ENCODE measurements at regions not wholly inside any gene's neighbourhood (a gene's known extent, or its start where the extent isn't known, plus 50 kb on each side); places are given as distances from the start of the nearest gene placed in this dataset.

DNA sequence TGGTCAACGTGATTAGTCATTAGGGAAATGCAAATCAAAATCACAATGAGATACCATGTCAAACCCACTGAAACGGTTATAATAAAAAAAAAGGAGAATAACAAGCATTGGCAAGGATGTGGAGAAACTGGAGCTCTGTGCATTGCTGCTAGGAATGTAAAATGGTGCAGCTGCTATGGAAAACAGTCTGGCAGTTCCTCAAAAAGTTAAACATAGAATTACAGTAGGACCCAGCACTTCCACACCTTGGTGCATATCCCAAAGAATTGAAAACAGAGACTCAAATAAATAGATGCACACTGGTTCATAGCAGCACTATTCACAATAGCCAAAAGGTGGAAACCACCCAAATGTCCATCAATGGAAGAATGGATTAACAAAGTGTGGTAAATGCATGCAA, 201.5 kb upstream of the TUT7 start:
- no peak overlapping the region for H3K4me3 Mint-ChIP-seq
- H3K9me3 Mint-ChIP-seq: no peaks in the 10 kb centered on the region
- H3K36me3 Mint-ChIP-seq (ENCODE audit: low read depth): no peaks in the 10 kb centered on the region
- no peak for DNase-seq
- TF ChIP-seq, protein P1, sequence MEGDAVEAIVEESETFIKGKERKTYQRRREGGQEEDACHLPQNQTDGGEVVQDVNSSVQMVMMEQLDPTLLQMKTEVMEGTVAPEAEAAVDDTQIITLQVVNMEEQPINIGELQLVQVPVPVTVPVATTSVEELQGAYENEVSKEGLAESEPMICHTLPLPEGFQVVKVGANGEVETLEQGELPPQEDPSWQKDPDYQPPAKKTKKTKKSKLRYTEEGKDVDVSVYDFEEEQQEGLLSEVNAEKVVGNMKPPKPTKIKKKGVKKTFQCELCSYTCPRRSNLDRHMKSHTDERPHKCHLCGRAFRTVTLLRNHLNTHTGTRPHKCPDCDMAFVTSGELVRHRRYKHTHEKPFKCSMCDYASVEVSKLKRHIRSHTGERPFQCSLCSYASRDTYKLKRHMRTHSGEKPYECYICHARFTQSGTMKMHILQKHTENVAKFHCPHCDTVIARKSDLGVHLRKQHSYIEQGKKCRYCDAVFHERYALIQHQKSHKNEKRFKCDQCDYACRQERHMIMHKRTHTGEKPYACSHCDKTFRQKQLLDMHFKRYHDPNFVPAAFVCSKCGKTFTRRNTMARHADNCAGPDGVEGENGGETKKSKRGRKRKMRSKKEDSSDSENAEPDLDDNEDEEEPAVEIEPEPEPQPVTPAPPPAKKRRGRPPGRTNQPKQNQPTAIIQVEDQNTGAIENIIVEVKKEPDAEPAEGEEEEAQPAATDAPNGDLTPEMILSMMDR (IDR thresholded peaks at IDR 0.05): no peak
- ChIA-PET CTCF (no interaction called here), POLR2A (no interaction called here)
- H3K27ac Mint-ChIP-seq: no peak overlapping the region
- H3K4me1 Mint-ChIP-seq: no peaks in the 10 kb centered on the region
- intact Hi-C loops (cut with micrococcal nuclease): no loop called here
- no peak for ATAC-seq (ENCODE audit: low read depth)
- peaks cover 10% of the 10 kb centered on the region for H3K27me3 Mint-ChIP-seq

DNA sequence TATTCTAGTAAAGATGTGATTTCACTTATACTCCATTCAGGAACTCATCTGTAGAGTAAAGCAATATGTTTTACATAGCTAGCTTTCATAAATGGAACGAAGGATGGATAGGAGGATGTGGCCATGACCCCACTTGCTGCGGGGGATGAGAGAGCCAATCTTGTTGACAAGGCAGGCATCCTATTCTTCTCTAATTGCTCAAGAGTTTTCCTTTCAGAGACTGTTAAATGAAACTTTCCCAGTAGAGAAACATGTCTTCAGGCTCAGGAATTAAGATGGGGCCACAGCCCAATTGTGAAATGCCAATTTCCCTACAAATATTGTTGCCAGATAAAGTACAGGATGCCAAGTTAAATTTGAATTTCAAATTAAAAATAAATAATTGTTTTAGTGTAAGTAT, 196.2 kb upstream of the TUT7 start:
- DNase-seq (no peak), ATAC-seq (ENCODE audit: low read depth) (no peak)
- intact Hi-C loops (cut with micrococcal nuclease): no loop called here
- no peaks in the 10 kb centered on the region for H3K36me3 Mint-ChIP-seq (ENCODE audit: low read depth)
- CTCF ChIA-PET: no interaction called here
- H3K4me3 Mint-ChIP-seq: no peak overlapping the region
- peaks cover 12% of the 10 kb centered on the region for H3K27me3 Mint-ChIP-seq
- POLR2A ChIA-PET: no interaction called here
- H3K27ac Mint-ChIP-seq: no peak overlapping the region
- H3K4me1 Mint-ChIP-seq: no peaks in the 10 kb centered on the region
- no peaks in the 10 kb centered on the region for H3K9me3 Mint-ChIP-seq
- TF ChIP-seq, protein P1 (IDR thresholded peaks at IDR 0.05): no peak

GRCh38 chr9:86549920-86550319, 195.7 kb upstream of the TUT7 start:
- intact Hi-C loops (cut with micrococcal nuclease): loop anchor here (10.0 kb wide), 1 partner anchor 65 kb away; no protein-coding TSS in a partner anchor
- no peaks in the 10 kb centered on the region for H3K4me1 Mint-ChIP-seq
- ChIA-PET POLR2A (no interaction called here), CTCF (no interaction called here)
- no peak overlapping the region for H3K4me3 Mint-ChIP-seq
- H3K9me3 Mint-ChIP-seq: no peaks in the 10 kb centered on the region
- no peak overlapping the region for H3K27ac Mint-ChIP-seq
- DNase-seq: no peak
- H3K36me3 Mint-ChIP-seq (ENCODE audit: low read depth): no peaks in the 10 kb centered on the region
- peaks cover 12% of the 10 kb centered on the region for H3K27me3 Mint-ChIP-seq
- ATAC-seq (ENCODE audit: low read depth): no peak
- TF ChIP-seq, protein P1 (IDR thresholded peaks at IDR 0.05): no peak

DNA sequence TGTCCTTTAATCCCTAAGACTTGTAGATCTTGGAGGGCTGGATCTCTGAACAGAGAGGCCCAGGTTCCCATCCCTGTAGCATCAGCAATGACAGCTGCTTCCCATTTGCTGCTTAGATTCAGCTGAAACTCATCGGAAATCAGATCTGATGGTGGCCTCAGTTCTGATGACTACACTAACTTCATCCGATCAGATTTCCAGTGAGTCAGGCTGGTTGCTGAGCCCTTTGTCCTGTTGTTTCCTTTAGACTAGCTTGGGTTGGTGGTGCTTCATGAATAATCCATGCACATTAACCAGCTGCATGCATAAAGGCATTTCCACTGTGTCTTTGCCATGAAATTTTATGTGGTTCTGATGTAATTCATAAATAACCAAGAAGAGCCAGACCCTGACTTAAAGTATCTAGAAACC, 195.2 kb upstream of the TUT7 start:
- H3K9me3 Mint-ChIP-seq: no peaks in the 10 kb centered on the region
- no peaks in the 10 kb centered on the region for H3K36me3 Mint-ChIP-seq (ENCODE audit: low read depth)
- ATAC-seq (ENCODE audit: low read depth) (no peak), DNase-seq (no peak)
- ChIA-PET POLR2A (no interaction called here), CTCF (no interaction called here)
- H3K27me3 Mint-ChIP-seq: peaks cover 10% of the 10 kb centered on the region
- no peak overlapping the region for H3K4me3 Mint-ChIP-seq
- no peaks in the 10 kb centered on the region for H3K4me1 Mint-ChIP-seq
- intact Hi-C loops (cut with micrococcal nuclease): loop anchor here (10.0 kb wide), 1 partner anchor 65 kb away; no protein-coding TSS in a partner anchor
- H3K27ac Mint-ChIP-seq: no peak overlapping the region
- TF ChIP-seq, protein P1 (IDR thresholded peaks at IDR 0.05): no peak

DNA sequence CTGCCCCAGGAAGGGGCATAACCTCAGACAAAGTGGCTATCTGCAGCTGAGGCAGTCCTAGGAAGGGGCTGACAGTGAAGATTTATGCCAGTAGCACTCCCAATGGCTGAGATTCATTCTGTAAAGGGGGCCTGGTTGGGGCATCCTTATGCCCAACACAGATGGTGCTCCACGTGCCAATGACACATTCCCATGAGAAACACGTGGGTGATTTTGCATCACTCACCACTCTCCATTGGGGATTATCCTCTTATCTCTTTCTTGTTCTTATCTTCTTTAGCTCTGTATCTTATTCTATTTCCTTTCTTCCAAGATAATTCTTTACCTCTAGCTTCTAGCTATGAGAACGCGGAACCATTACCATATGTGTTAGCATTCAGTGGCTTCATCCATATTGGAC, 194.0 kb upstream of the TUT7 start:
- Mint-ChIP-seq H3K27me3 (peaks cover 10% of the 10 kb centered on the region), H3K27ac (no peak overlapping the region), H3K4me3 (no peak overlapping the region), H3K36me3 (ENCODE audit: low read depth) (no peaks in the 10 kb centered on the region), H3K4me1 (no peaks in the 10 kb centered on the region), H3K9me3 (no peaks in the 10 kb centered on the region)
- no peak for ATAC-seq (ENCODE audit: low read depth)
- TF ChIP-seq, protein P1 (IDR thresholded peaks at IDR 0.05): no peak
- CTCF ChIA-PET: no interaction called here
- intact Hi-C loops (cut with micrococcal nuclease): loop anchor here (10.0 kb wide), 1 partner anchor 63 kb away; no protein-coding TSS in a partner anchor
- no peak for DNase-seq
- POLR2A ChIA-PET: no interaction called here
